ENCODE measurements at regions not wholly inside any gene's neighbourhood (a gene's known extent, or its start where the extent isn't known, plus 50 kb on each side); places are given as distances from the start of the nearest gene placed in this dataset.

- DNase-seq (ENCODE audit: low spot score): no peak
- Histone ChIP-seq H3K9me3 (no peaks in the 10 kb centered on the region), H3K27ac (no peak overlapping the region), H3K4me3 (no peak overlapping the region), H3K4me1 (ENCODE audit: control insufficient read depth in 1 of 2, low read depth in 2 of 2) (no peaks in the 10 kb centered on the region), H3K36me3 (no peaks in the 10 kb centered on the region), H3K27me3 (replicated peaks; ENCODE audit: insufficient read depth) (no peaks in the 10 kb centered on the region)
- no peak for ATAC-seq (ENCODE audit: insufficient number of reproducible peaks, low FRiP score, low read depth)
- TF ChIP-seq CTCF (IDR thresholded peaks at IDR 0.05): no peak
Observed at GRCh38 chr4:138728566-138728965, 287.0 kb upstream of the NOCT start.

GRCh38 chr4:138727731-138728130, 287.9 kb upstream of the NOCT start:
- TF ChIP-seq CTCF (IDR thresholded peaks at IDR 0.05): no peak
- H3K4me3 ChIP-seq: no peak overlapping the region
- H3K4me1 ChIP-seq (ENCODE audit: control insufficient read depth in 1 of 2, low read depth in 2 of 2): no peaks in the 10 kb centered on the region
- DNase-seq (ENCODE audit: low spot score): no peak
- no peaks in the 10 kb centered on the region for H3K27me3 ChIP-seq (replicated peaks; ENCODE audit: insufficient read depth)
- H3K9me3 ChIP-seq: no peaks in the 10 kb centered on the region
- no peak overlapping the region for H3K27ac ChIP-seq
- no peak for ATAC-seq (ENCODE audit: insufficient number of reproducible peaks, low FRiP score, low read depth)
- H3K36me3 ChIP-seq: no peaks in the 10 kb centered on the region

DNA sequence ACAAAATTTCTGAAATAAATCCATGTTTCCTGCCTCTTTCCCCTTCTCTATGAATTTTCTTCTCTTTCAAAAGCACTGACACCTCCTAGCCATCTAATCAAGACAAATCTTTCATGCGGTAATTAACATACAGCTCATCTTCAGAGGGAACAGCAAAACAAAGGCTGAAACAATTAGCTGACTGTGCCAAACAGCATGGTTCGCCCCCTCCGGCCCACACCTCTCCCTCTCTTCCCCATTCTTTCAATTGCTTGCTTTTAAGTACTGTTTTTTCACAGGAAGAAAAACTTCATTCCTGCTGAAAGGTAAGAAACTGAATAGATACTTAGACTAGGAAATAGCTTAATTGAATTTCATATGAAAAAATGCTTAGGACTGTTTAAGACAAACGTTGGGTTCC, 291.1 kb upstream of the NOCT start:
- no peak for TF ChIP-seq CTCF (IDR thresholded peaks at IDR 0.05)
- Histone ChIP-seq H3K4me3 (no peak overlapping the region), H3K9me3 (no peaks in the 10 kb centered on the region), H3K4me1 (ENCODE audit: control insufficient read depth in 1 of 2, low read depth in 2 of 2) (no peaks in the 10 kb centered on the region), H3K36me3 (no peaks in the 10 kb centered on the region), H3K27ac (no peak overlapping the region), H3K27me3 (replicated peaks; ENCODE audit: insufficient read depth) (no peaks in the 10 kb centered on the region)
- no peak for ATAC-seq (ENCODE audit: insufficient number of reproducible peaks, low FRiP score, low read depth)
- DNase-seq (ENCODE audit: low spot score): no peak

DNA sequence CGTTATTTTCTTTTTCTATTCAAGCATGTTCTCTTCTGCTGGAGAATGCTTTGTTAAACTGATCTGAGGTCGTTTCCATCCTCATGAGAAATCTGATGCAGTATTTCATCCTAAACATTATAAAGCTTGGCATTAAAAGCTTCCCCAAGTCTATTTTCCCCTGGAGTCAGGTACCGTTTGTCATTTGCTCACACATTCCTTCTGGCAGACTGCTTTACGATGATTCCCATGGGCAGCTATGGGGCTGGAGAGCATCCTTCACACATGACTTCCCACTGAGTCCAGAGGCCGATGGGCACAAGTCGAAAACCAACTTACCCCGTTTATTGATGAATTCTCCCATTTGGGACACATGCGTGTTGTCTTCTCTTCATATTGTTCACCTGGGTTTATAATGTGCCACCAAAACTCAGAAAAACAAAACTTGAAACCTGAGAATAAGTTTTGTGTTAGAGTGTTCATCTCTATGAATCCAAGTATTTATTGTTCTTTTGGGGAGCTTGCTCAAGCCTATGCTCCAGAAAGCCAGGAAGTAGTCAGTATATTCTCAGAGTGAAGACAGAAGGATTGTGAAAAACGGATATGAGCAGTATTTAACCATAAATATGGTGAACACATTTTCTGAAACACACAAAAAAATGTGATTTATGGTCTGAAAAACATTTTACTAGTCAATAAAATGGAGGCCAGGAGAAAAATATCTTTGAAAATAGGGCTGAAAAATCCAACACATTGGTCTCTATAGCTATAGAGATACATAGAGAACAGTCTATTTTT, 298.8 kb upstream of the NOCT start:
- Histone ChIP-seq H3K4me3 (no peak overlapping the region), H3K27me3 (replicated peaks; ENCODE audit: insufficient read depth) (no peaks in the 10 kb centered on the region), H3K9me3 (no peaks in the 10 kb centered on the region), H3K36me3 (no peaks in the 10 kb centered on the region), H3K4me1 (ENCODE audit: control insufficient read depth in 1 of 2, low read depth in 2 of 2) (no peaks in the 10 kb centered on the region), H3K27ac (no peak overlapping the region)
- ATAC-seq (ENCODE audit: insufficient number of reproducible peaks, low FRiP score, low read depth) (no peak), DNase-seq (ENCODE audit: low spot score) (no peak)
- no peak for TF ChIP-seq CTCF (IDR thresholded peaks at IDR 0.05)

DNA sequence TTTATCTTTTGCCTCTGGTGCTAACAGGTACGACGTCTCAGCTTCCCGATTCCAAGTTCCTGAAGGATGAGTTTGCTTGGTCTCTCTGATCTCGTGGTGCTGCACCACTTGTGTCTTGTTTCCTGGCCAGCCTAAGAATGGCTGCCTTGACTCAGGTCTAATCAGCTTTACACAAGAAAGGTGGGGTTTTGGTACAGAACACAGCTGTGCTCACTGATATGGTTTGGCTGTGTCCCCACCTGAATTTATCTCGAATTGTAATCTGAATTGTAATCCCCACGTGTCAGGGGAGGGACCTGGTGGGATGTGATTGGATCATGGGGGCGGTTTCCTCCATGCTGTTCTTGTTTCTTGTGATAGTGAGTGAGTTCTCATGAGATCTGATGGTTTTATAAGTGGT, 305.3 kb upstream of the NOCT start:
- no peak overlapping the region for H3K27ac ChIP-seq
- ATAC-seq (ENCODE audit: insufficient number of reproducible peaks, low FRiP score, low read depth) (no peak), DNase-seq (ENCODE audit: low spot score) (no peak)
- no peak for TF ChIP-seq CTCF (IDR thresholded peaks at IDR 0.05)
- H3K36me3 ChIP-seq: no peaks in the 10 kb centered on the region
- no peaks in the 10 kb centered on the region for H3K4me1 ChIP-seq (ENCODE audit: control insufficient read depth in 1 of 2, low read depth in 2 of 2)
- no peak overlapping the region for H3K4me3 ChIP-seq
- no peaks in the 10 kb centered on the region for H3K9me3 ChIP-seq
- no peaks in the 10 kb centered on the region for H3K27me3 ChIP-seq (replicated peaks; ENCODE audit: insufficient read depth)
